Dermis blood vessel endothelial cell (primary cell): ENCODE measurements at regions not wholly inside any gene's neighbourhood (a gene's known extent, or its start where the extent isn't known, plus 50 kb on each side); places are given as distances from the start of the nearest gene placed in this dataset.

Experiments
- DNase-seq: peaks from one replicate; pipeline ENCODE4 v3.0.0; 2010

DNA sequence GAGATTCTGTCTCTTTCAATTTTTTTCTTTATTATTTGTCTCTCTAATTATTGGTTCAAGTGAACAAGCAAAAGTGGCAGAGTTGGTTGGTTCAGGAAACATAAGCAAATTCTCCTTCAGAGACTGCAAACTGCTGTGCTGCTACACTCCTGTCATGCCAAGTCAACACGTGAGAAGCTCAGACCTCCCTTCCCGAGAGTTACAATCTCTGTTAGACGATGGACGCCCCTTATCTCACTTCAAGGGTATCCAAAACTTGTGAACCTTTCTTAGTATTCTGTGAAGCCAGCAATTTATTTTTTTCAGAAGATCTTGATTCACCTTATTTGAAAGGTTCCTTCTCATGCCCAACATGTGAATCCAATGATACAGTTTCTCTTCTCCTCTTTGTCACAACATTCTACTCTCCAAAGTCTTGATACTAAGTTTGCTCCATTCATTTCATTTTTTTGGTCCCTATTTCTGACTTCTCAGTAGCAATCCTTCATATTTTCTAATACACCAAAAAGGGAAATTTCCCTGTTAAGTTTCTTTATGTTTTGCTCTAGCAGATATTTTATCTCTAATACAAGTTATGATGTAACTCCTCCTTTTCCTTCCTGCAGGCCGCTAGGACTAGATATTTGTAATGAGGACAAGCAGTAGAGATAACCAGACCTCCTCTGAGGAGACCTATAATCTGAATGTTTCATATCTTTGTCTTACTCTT is 448.8 kb upstream of the CITED2 start:
- DNase-seq: no peak

DNA sequence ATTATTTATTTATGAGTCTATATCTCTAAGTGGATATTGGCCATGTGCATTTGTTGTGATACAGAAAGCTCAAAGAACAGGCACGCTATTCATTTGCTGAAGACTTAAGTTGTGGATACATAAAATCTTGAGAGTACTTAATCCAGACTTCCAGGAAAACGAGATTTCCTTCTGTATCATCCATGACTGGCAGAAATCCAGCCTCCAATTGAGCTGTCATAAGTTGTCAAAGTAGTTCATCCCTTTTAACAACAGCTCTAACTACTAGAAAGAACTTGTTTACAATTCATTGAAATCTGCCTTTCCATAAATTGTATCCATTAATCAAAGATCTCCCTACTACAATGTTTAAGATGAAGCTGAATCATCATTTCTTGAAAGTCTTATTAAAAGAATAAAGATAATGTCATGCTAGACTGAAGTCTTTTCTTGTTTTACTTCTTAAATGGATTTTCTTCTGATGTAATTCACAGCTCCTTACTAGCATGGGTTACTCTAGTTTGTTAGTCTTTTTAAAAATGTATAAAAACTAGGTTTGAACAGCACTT is 447.3 kb upstream of the CITED2 start:
- peak; percentile 25 for DNase-seq

- DNase-seq: peak; percentile 79
Measured at GRCh38 chr6:139820210-139820609, 445.8 kb upstream of the CITED2 start.

DNA sequence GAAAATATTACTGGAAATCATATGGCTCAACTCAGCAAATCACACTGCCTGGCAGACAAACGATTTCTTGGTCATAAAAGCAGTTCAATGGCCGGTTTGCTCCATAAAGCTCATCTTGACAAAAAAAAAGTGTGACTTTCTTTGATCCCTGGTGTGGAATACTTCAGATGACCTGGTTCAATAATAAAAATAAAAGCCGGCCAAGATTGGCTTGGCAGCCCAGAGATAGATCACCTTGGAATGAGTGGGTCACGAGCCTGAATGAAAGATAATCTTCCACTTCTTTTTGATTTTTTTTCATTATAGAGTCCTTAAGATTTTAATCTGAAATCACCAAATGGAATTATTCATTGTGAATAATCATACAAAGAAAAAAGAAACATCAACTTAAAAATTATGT is 445.3 kb upstream of the CITED2 start:
- no peak for DNase-seq

- no peak for DNase-seq
Measured at GRCh38 chr6:139812939-139813338, 438.5 kb upstream of the CITED2 start.

- DNase-seq: peak; percentile 25
Measured at GRCh38 chr6:139801571-139802321, 427.3 kb upstream of the CITED2 start.

DNA sequence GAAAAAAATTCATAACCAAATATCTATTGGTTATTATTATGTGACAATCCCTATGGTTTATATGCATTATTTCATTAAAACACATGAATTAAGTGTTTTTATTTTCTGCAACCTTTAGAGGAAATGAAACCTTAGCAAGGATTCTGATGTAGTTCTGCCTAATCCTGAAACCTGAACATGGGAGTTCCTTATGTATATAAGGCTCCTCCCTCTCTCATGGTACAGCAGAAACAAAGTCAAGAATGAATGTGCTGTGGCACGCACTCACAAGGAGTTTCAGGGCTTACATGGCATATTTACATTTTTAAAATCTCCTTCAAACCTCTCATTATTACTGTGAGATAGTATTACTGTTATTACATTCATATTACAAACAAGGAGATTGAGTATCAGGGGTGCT is 426.4 kb upstream of the CITED2 start:
- DNase-seq: no peak

- no peak for DNase-seq
Measured at GRCh38 chr6:139790527-139790926, 416.1 kb upstream of the CITED2 start.

DNA sequence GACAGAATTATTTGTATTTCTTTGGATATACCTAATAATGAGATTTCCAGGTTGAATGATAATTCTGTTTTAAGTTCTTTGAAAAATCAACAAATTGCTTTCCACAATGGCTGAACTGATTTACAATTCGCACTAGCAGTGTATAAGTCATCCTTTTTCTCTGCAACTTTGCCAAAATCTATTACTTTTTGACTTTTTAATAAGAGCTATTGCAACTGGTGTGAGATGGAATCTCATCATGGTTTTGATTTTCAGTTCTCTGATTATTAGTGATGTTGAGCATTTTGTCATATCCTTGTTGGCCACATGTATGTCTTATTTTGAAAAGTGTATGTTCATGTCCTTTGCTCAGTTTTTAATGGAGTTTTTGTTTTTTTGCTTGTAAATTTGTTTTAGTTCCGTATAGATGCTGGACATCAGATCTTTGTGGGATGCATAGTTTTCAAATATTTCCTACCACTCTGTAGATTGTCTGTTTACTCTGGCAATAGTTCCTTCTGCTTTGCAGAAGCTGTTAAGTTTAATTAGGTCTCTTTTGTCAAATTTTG is 409.8 kb upstream of the CITED2 start:
- no peak for DNase-seq

GRCh38 chr6:139779988-139780774 is 405.7 kb upstream of the CITED2 start:
- no peak for DNase-seq

DNA sequence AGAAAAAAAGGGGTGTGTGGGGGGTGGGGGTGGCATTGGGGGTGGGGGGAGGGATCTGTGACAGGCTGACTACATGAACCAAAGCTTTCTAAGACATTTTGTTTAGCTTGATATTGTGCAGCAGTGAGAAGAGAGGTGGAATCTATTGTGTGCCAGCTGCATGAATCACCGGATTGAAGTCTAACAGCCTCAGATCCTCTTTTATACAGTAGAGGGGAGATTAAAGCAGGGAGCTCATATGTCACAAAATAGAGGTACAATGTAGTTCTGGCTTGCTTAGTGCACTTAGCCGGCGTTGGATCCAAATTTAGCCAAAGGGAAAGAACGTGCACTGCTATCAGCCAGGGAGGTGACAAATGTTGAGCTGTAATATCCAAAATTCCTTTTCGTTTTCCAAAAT is 404.2 kb upstream of the CITED2 start:
- DNase-seq: peak; percentile 54

DNA sequence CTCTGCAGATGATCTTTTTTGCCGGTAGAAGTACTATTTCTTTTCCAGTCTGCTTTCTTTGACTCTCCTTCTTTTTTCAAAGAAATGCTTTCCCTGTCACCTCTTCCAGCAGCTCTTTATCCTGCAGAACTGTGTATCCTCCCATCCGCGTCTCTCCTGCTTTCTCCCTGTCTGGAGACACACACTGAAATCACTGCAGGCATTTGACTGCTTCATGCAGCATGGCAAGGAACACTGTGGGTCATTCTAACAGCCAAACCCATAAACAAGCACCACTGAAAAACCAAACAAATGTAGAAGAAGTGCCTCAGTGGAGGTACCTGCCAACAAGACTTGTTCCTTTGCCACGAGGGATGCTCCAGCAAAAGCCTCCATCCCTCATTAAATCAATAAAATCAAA is 403.7 kb upstream of the CITED2 start:
- DNase-seq: no peak

DNA sequence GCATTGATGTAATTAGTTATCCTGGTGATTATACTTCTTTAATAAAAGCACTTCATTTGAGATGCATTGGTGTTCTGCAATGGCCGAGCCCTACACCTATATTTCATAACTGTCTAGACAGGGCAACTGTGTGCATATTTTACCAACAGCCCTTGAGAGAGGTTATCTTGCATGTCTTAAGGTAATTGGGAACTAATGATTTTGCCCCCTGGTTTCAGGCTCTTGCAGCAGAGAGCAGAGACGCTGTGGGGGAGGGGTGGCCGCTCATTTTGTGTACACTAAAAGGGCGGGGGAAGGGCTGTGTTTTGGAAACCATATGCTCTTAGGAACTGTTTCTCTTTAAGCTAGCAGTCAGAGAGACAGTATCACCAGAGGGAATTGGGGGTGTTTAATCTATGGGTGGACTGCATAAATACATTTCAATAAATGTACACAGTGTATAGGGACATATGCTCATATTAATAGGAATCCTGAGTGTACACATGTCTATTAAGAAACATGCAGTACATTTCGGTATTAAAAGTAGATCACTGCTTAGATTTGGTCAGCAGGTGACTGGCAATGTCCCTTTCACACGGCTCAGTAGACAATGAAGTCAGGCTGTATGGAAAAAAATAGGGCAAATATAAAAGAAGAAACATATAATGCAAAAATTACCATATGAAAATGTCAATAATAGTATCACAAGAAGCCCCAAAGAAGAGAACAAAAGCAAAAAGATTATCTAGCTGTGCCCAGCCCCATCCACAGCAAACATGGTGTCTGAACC is 402.9 kb upstream of the CITED2 start:
- DNase-seq: no peak

DNA sequence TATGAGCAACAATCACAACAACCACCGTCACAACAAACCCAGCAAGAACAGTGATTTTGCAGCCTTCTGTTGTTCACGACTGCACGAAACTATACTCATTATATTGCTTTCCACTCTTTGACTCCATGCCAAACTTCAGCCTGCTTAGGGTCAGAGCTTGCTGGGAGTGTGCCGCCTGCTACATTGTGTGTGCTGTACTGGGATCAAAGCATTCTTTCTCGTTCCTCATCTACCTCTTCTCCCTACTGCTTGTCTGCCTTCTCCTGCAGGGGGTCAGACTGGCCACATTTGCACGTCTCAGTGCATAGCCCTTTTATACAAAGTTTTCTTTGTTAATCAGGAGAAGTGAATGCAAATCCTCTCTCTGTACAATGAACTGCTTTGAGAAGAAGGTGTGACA is 401.6 kb upstream of the CITED2 start:
- peak; percentile 41 for DNase-seq

GRCh38 chr6:139768196-139768595 is 393.7 kb upstream of the CITED2 start:
- no peak for DNase-seq

GRCh38 chr6:139766796-139767195 is 392.3 kb upstream of the CITED2 start:
- no peak for DNase-seq

DNA sequence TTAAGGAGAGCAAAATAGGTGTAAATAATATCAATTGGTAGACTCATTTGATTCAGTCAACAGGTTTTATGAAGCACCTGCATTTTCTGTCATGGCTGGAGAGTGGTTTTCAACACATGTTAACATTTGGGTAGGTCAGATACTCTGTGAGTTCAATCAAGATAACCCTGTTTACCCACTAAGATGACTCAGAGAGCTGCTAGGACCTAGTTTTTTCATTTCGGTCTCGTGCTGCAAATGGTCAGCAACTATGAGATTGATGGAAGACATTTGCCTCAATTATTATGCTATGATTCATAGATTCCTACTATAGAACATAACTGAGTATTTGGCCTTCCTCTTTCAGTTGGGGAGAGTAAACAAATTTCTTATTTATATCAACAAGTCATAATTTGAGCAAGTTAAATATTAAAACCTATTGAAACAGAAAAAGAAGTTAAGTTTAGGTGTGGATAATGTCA is 391.4 kb upstream of the CITED2 start:
- peak; percentile 79 for DNase-seq

DNA sequence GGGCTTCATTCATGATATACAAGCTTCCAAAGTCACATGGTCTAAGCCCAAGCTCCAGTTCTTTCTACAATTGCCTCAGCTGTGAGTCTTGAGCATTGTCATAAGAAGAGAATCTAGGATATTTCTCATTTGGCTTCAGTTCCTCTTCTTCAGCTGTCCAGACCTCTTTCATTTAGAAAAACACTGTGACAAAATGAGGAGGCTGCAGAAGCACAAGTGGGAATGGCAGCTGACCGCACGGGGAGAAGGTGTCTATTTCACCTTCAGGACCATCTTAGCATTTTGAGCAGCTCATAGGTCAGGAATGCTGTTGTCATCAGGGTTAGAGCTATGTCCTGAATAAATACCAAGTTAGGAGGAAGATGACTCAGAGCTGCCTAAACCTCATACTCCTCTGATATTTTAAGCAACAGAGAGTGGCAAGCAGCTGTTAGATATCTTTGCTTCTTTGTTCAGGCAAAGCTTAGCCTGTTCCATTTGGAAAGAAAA is 390.1 kb upstream of the CITED2 start:
- peak; percentile 96 for DNase-seq

- DNase-seq: peak; percentile 63
Measured at GRCh38 chr6:139763468-139764210, 389.2 kb upstream of the CITED2 start.

- peak; percentile 43 for DNase-seq
Measured at GRCh38 chr6:139762587-139763031, 388.2 kb upstream of the CITED2 start.

DNA sequence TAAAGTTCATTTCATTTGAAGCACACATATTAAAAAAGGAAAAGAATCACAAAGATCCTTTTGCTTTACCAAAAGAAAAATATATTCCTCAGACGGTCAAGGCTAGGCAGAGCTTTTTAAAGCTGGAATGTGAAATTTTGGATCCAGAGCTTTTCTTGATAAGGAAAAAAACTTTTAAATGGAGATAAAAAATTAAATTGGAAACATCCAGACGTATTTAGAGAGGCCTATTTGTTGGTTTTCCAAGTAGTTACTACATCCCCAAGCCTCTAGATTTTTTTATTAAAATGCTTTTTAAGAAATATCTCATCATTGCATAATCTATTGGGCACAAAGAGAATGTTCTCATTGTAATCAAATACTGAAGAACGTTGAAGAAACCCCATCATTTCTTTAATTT is 385.7 kb upstream of the CITED2 start:
- DNase-seq: no peak
